OCI-LY1 (cell line): ENCODE measurements at regions not wholly inside any gene's neighbourhood (a gene's known extent, or its start where the extent isn't known, plus 50 kb on each side); places are given as distances from the start of the nearest gene placed in this dataset.

Experiments
- EZH2 ChIP-seq: fragments of 200-600 bp; sonication (generic), shearing (Covaris generic); IDR thresholded peaks from 2 replicates; pipeline ENCODE4 v1.8.0; 2017; ENCODE audit warnings: borderline replicate concordance, mixed run types, mild to moderate bottlenecking, antibody characterized with exemption, low read length, moderate library complexity, mixed read lengths
- TF ChIP-seq, protein P1 (sequence below): fragments of 200-600 bp; sonication (generic), shearing (Covaris generic); IDR thresholded peaks from 2 replicates; pipeline ENCODE4 v1.5.1; 2017; ENCODE audit warnings: mild to moderate bottlenecking, antibody characterized with exemption, low read length, moderate library complexity, mixed read lengths

DNA sequence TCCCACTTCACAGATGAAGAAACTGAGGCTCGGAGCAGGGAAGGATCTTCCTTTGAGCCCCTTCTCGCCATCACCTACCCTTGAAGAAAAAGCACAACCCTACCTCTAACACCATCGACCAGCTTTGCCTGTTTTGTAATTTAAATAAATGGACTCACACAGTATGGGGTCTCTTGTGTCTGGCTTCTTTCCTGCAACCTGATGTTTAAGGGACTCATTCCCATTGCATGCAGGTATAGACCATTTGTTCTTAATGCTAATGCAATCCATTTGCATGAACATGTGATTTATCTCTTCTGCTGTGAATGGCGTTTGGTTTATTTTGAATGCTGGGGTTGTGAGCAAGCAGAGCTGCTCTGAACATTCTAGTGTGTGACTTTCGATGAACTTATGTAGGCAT lies 150.8 kb upstream of the FOXF1 start:
- no peak for TF ChIP-seq EZH2
- TF ChIP-seq, protein P1, sequence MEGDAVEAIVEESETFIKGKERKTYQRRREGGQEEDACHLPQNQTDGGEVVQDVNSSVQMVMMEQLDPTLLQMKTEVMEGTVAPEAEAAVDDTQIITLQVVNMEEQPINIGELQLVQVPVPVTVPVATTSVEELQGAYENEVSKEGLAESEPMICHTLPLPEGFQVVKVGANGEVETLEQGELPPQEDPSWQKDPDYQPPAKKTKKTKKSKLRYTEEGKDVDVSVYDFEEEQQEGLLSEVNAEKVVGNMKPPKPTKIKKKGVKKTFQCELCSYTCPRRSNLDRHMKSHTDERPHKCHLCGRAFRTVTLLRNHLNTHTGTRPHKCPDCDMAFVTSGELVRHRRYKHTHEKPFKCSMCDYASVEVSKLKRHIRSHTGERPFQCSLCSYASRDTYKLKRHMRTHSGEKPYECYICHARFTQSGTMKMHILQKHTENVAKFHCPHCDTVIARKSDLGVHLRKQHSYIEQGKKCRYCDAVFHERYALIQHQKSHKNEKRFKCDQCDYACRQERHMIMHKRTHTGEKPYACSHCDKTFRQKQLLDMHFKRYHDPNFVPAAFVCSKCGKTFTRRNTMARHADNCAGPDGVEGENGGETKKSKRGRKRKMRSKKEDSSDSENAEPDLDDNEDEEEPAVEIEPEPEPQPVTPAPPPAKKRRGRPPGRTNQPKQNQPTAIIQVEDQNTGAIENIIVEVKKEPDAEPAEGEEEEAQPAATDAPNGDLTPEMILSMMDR: no peak
